SK-N-SH treated with all-trans-retinoic acid at 6 μM for 48 hours (cell line): ENCODE measurements at regions not wholly inside any gene's neighbourhood (a gene's known extent, or its start where the extent isn't known, plus 50 kb on each side); places are given as distances from the start of the nearest gene placed in this dataset.

Experiments used
- ARNTL ChIP-seq: fragments of 450-650 bp; formaldehyde crosslinking; IDR thresholded peaks from 2 replicates; pipeline ENCODE4 v1.5.0; 2020; ENCODE audit warnings: low read depth, mild to moderate bottlenecking, moderate library complexity, borderline replicate concordance
- CREB5 ChIP-seq: fragments of 250-450 bp; sonication (Bioruptor Pico); IDR thresholded peaks from 2 replicates; pipeline ENCODE4 v1.5.1; 2020; ENCODE audit warnings: low read depth, mild to moderate bottlenecking, moderate library complexity
- OSR1 ChIP-seq: fragments of 250-450 bp; sonication (Bioruptor Pico); IDR thresholded peaks from 2 replicates; pipeline ENCODE4 v1.8.0; 2022; ENCODE audit warnings: moderate library complexity, mild to moderate bottlenecking, inconsistent platforms
- RARB ChIP-seq: fragments of 250-450 bp; sonication (Bioruptor Pico); IDR thresholded peaks from 2 replicates; pipeline ENCODE4 v1.8.0; 2021; ENCODE audit warnings: mild to moderate bottlenecking, moderate library complexity
- TCF4 ChIP-seq: fragments of 250-450 bp; sonication (Bioruptor Pico); IDR thresholded peaks from 2 replicates; pipeline ENCODE4 v1.8.0; 2021; ENCODE audit warnings: mild to moderate bottlenecking, moderate library complexity, borderline replicate concordance
- ZFP30 ChIP-seq: fragments of 450-650 bp; formaldehyde crosslinking; IDR thresholded peaks from 2 replicates; pipeline ENCODE4 v1.5.0; 2022; ENCODE audit warnings: mild to moderate bottlenecking, moderate library complexity
- ZNF8 ChIP-seq: fragments of 450-650 bp; formaldehyde crosslinking; IDR thresholded peaks from 2 replicates; pipeline ENCODE4 v1.5.0; 2020; ENCODE audit warnings: mild to moderate bottlenecking, moderate library complexity
- TF ChIP-seq, protein P1 (sequence below): fragments of 250-450 bp; sonication (Bioruptor Pico); IDR thresholded peaks from 2 replicates; pipeline ENCODE4 v1.8.0; 2020; ENCODE audit warnings: mild to moderate bottlenecking, moderate library complexity, borderline replicate concordance

GRCh38 chr3:127369356-127369935 is 81.6 kb upstream of the PRR20G start:
- TF ChIP-seq ZFP30 (no peak), CREB5 (no peak), ARNTL (CRISPR knock-in tag) (no peak), OSR1 (CRISPR knock-in tag) (no peak), RARB (CRISPR knock-in tag) (no peak), ZNF8 (CRISPR knock-in tag) (no peak), TCF4 (no peak)
- TF ChIP-seq, protein P1, sequence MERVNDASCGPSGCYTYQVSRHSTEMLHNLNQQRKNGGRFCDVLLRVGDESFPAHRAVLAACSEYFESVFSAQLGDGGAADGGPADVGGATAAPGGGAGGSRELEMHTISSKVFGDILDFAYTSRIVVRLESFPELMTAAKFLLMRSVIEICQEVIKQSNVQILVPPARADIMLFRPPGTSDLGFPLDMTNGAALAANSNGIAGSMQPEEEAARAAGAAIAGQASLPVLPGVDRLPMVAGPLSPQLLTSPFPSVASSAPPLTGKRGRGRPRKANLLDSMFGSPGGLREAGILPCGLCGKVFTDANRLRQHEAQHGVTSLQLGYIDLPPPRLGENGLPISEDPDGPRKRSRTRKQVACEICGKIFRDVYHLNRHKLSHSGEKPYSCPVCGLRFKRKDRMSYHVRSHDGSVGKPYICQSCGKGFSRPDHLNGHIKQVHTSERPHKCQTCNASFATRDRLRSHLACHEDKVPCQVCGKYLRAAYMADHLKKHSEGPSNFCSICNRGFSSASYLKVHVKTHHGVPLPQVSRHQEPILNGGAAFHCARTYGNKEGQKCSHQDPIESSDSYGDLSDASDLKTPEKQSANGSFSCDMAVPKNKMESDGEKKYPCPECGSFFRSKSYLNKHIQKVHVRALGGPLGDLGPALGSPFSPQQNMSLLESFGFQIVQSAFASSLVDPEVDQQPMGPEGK (CRISPR knock-in tag) = no peak
